ENCODE measurements at regions not wholly inside any gene's neighbourhood (a gene's known extent, or its start where the extent isn't known, plus 50 kb on each side); places are given as distances from the start of the nearest gene placed in this dataset.

DNA sequence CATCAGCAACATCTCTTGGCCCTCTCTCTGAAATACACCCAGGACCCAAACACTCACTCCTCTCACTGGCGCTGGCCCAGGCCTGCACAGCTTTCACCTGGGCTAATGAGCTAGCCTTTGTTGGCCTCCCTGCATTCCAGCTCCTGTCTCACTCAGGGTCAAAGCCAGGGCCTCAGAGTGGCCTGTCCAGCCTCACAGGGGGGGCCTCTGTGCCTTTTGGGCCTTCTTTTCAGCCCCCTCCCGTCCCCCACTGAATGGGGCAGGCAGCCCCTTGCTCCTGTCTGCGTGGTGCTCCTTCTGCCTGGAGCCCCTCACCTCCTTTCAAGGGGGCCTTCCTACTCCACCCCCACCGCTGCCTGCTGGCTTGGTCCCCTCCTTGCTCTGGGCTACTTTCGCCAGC lies 59.0 kb upstream of the PRR23E start:
- H3K4me3 ChIP-seq (ENCODE audit: low read length): no peak overlapping the region
- no peaks in the 10 kb centered on the region for H3K9me3 ChIP-seq (replicated peaks; ENCODE audit: control insufficient read depth, low read depth, low read length)
- peaks cover 56% of the 10 kb centered on the region for H3K27me3 ChIP-seq (ENCODE audit: control insufficient read depth, insufficient read depth, low read length)
- H3K27ac ChIP-seq (ENCODE audit: low read length): no peak overlapping the region
- no peak for DNase-seq
- peaks cover 32% of the 10 kb centered on the region for H3K4me1 ChIP-seq (ENCODE audit: control insufficient read depth, insufficient read depth, low read length)
- no peaks in the 10 kb centered on the region for H3K36me3 ChIP-seq (ENCODE audit: control insufficient read depth, insufficient read depth, low read length)
- WGBS (ENCODE audit: insufficient coverage): 83% methylated on average over 5 of the region's 5 CpGs

DNA sequence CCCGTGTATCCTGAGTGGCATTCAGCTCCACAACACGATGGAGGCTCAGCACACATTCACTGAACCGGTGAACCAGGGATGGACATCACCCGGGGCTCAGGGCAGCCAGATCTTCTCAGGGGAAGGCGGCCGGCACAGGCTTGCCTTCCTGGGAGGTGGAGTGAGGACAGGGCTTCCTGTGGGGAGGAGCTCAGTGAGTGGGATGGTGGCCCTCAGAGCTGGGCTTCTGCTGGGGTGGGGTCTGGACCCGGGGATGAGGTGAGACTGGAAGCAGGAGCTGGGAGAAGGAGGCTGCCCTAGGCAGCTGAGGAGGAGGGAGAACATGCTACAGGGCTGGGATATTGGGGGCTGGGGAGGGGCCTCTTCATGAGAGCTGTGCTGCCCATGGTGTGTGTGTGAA lies 58.5 kb upstream of the PRR23E start:
- 50% methylated on average over 7 of the region's 7 CpGs for WGBS (ENCODE audit: insufficient coverage)
- H3K9me3 ChIP-seq (replicated peaks; ENCODE audit: control insufficient read depth, low read depth, low read length): no peaks in the 10 kb centered on the region
- H3K36me3 ChIP-seq (ENCODE audit: control insufficient read depth, insufficient read depth, low read length): no peaks in the 10 kb centered on the region
- no peak overlapping the region for H3K27ac ChIP-seq (ENCODE audit: low read length)
- H3K4me3 ChIP-seq (ENCODE audit: low read length): no peak overlapping the region
- H3K4me1 ChIP-seq (ENCODE audit: control insufficient read depth, insufficient read depth, low read length): peaks cover 36% of the 10 kb centered on the region
- DNase-seq: no peak
- peaks cover 54% of the 10 kb centered on the region for H3K27me3 ChIP-seq (ENCODE audit: control insufficient read depth, insufficient read depth, low read length)

DNA sequence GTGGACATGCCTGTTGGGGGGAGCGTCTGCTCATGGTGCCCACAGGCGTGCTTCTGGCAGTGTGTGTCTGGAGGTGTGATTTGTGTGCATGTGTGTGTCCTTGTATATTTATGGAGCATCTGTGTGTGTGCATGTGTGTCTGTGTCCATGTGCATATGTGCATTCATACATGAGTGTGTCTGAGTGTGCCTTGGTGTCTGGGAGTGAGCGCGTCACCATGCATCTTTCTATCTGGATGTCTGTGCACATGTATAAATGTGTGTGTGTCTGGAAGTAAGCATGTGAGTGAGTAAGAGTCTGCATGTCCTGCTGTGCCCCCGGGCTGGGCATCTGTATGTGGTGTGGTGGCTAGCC lies 58.1 kb upstream of the PRR23E start:
- 70% methylated on average over 5 of the region's 5 CpGs for WGBS (ENCODE audit: insufficient coverage)
- Histone ChIP-seq H3K4me3 (ENCODE audit: low read length) (peak overlapping the region; percentile 6), H3K4me1 (ENCODE audit: control insufficient read depth, insufficient read depth, low read length) (peaks cover 40% of the 10 kb centered on the region), H3K9me3 (replicated peaks; ENCODE audit: control insufficient read depth, low read depth, low read length) (no peaks in the 10 kb centered on the region), H3K27me3 (ENCODE audit: control insufficient read depth, insufficient read depth, low read length) (peaks cover 53% of the 10 kb centered on the region), H3K36me3 (ENCODE audit: control insufficient read depth, insufficient read depth, low read length) (no peaks in the 10 kb centered on the region), H3K27ac (ENCODE audit: low read length) (no peak overlapping the region)
- no peak for DNase-seq

DNA sequence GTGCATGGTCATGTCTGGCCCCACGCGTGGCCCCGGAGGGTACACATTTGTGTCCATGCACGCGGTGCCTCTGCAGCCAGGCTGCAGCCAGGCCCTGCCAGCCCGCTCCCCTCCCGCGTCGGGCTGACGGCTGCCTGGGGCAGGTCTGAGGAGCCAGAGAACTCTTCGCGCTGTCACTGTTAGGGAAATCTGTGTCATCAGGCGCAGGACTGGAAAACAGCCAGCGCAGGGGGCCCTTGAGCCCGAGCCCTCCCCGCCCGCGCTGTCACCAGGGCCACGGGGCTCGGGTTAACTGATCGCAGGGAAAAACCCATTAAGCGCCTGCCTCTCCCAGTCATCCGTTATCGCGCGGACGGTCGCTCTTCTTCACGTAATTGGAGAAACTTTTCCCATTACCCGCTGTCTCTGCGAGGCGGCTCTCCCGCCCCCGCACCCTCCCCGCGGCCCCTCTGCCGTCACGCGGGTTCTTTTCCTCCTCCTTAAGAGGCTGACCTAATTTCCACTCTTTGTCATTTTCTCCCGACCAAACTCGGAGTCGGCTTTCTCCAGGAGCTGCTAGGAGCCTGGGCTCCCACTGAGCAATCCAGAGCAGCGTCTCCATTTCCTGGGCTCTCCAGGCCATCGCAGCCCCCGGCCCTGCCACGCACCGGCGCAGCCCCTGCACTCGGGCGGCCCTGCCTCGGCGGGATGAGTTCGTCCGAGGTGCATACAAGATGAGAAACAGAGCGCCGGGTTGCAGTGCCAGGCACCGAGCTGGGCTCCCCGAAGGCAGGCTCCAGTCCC lies 57.5 kb upstream of the PRR23E start:
- Histone ChIP-seq H3K4me3 (ENCODE audit: low read length) (peak overlapping the region; percentile 6), H3K4me1 (ENCODE audit: control insufficient read depth, insufficient read depth, low read length) (peaks cover 44% of the 10 kb centered on the region), H3K9me3 (replicated peaks; ENCODE audit: control insufficient read depth, low read depth, low read length) (no peaks in the 10 kb centered on the region), H3K27me3 (ENCODE audit: control insufficient read depth, insufficient read depth, low read length) (peaks cover 53% of the 10 kb centered on the region), H3K27ac (ENCODE audit: low read length) (no peak overlapping the region), H3K36me3 (ENCODE audit: control insufficient read depth, insufficient read depth, low read length) (no peaks in the 10 kb centered on the region)
- WGBS (ENCODE audit: insufficient coverage): 6% methylated on average over 57 of the region's 58 CpGs
- peak; percentile 82 for DNase-seq

DNA sequence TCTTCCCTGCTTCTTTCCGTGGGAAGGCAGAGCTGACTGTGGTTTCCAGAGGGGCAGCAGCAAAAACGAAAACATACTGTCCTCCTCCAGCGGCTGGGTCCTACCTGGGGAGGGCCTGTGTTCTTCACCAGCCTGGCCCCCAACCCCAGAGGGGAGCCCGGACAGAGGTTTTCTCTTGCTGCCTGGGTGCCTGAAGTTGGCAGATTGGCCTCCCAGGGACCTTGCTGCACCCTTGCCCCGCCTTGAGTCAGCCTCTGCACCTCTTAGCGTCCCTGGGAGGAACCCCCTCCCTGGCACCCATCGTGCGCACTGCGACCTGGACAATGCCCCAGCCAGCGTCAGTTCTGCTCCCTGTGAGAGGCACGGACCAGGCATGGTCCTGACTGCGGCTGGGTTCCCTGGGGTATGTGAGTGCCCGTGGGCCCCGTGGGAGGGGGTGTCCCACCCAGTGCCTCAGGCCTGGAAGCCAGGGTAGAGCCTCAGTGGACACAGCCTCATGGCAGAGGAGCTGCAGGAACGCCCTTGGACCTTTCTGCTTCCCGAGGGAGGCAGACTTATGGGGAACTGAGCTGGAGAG lies 56.8 kb upstream of the PRR23E start:
- Histone ChIP-seq H3K4me1 (ENCODE audit: control insufficient read depth, insufficient read depth, low read length) (peaks cover 48% of the 10 kb centered on the region), H3K36me3 (ENCODE audit: control insufficient read depth, insufficient read depth, low read length) (no peaks in the 10 kb centered on the region), H3K4me3 (ENCODE audit: low read length) (no peak overlapping the region), H3K9me3 (replicated peaks; ENCODE audit: control insufficient read depth, low read depth, low read length) (no peaks in the 10 kb centered on the region), H3K27ac (ENCODE audit: low read length) (no peak overlapping the region), H3K27me3 (ENCODE audit: control insufficient read depth, insufficient read depth, low read length) (peaks cover 53% of the 10 kb centered on the region)
- WGBS (ENCODE audit: insufficient coverage): 70% methylated on average over 16 of the region's 16 CpGs
- no peak for DNase-seq

DNA sequence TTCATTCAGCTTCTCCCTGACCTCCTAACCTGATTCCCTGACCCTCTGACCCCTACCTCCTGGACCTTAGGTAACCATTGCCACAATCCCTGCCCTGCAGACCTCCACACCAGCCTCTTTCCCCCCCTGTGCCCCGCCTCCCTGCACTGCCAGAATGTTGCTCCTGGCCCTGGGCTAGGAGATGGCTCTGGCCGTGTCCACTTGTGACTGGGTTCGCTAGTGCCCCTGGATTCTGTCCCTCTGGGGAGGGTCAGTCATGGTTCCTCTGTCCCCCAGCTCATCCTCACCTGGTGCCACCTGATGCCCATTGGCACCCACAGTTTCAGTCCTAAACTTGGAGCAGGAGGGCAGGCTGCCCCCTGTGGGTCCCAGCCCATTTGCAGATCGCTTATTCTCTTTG lies 56.2 kb upstream of the PRR23E start:
- H3K36me3 ChIP-seq (ENCODE audit: control insufficient read depth, insufficient read depth, low read length): no peaks in the 10 kb centered on the region
- WGBS (ENCODE audit: insufficient coverage): 76% methylated on average over 3 of the region's 4 CpGs
- no peak overlapping the region for H3K4me3 ChIP-seq (ENCODE audit: low read length)
- no peaks in the 10 kb centered on the region for H3K9me3 ChIP-seq (replicated peaks; ENCODE audit: control insufficient read depth, low read depth, low read length)
- H3K4me1 ChIP-seq (ENCODE audit: control insufficient read depth, insufficient read depth, low read length): peaks cover 51% of the 10 kb centered on the region
- no peak overlapping the region for H3K27ac ChIP-seq (ENCODE audit: low read length)
- DNase-seq: no peak
- H3K27me3 ChIP-seq (ENCODE audit: control insufficient read depth, insufficient read depth, low read length): peaks cover 49% of the 10 kb centered on the region

DNA sequence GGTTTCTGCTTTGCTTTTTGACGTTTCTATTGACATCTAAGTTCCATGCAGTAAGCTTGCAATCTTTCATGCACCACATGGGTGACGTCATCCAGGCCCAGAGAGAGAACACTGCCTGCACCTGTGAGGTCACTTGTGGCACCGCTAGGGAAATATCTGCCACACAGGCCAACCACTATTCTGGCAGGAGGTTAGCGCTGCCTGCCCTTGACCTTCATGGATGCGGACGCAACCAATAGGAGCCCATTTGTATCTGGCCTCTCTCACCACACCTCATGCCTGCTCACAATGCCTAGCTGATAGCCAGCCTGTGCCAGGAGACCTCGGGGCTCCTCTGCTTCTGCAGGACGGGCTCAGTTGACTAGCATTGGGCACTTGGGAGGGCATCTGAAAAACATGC lies 55.8 kb upstream of the PRR23E start:
- H3K27me3 ChIP-seq (ENCODE audit: control insufficient read depth, insufficient read depth, low read length): peaks cover 45% of the 10 kb centered on the region
- H3K4me3 ChIP-seq (ENCODE audit: low read length): no peak overlapping the region
- H3K9me3 ChIP-seq (replicated peaks; ENCODE audit: control insufficient read depth, low read depth, low read length): no peaks in the 10 kb centered on the region
- H3K4me1 ChIP-seq (ENCODE audit: control insufficient read depth, insufficient read depth, low read length): peaks cover 54% of the 10 kb centered on the region
- H3K27ac ChIP-seq (ENCODE audit: low read length): no peak overlapping the region
- WGBS (ENCODE audit: insufficient coverage): 78% methylated on average over 8 of the region's 8 CpGs
- no peak for DNase-seq
- no peaks in the 10 kb centered on the region for H3K36me3 ChIP-seq (ENCODE audit: control insufficient read depth, insufficient read depth, low read length)

DNA sequence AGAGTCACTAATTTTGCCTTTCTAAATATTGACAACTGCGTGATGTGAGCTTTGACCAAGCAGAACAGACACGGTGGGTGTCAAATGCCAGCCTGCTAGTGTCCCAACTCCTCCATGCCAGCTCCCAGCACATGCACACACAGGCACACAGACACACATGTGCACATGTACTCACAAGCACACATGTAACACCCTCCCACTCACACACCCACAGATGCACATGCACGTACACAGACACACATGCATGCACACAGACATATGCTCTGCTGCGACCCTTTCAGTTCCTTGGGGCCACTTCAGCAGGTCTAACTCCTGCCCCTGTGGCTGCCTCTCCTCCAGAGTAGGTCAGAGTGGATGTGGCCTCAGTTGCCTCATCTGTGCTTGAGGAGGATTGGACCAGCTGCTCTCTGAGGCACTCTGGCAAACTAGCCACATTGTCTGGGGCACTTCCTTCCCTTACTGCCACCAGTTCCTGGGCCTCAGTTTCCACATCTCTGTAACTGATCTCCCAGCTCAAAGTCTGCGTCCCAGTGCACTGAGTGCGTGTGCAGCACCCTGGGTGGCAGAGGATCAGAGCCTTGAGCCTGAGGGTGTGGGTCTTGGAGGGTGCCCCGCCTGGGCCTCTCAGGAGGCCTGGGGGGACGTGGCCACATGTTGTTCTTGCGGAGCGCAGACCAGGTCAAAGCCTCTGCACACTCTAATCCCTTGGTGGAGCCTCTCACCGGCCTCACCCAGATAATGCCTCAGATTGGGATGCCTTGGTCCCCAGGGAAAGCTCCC lies 55.0 kb upstream of the PRR23E start:
- Histone ChIP-seq H3K36me3 (ENCODE audit: control insufficient read depth, insufficient read depth, low read length) (no peaks in the 10 kb centered on the region), H3K4me1 (ENCODE audit: control insufficient read depth, insufficient read depth, low read length) (peaks cover 55% of the 10 kb centered on the region), H3K4me3 (ENCODE audit: low read length) (no peak overlapping the region), H3K9me3 (replicated peaks; ENCODE audit: control insufficient read depth, low read depth, low read length) (no peaks in the 10 kb centered on the region), H3K27ac (ENCODE audit: low read length) (peak overlapping the region; percentile 80), H3K27me3 (ENCODE audit: control insufficient read depth, insufficient read depth, low read length) (peaks cover 37% of the 10 kb centered on the region)
- no peak for DNase-seq
- WGBS (ENCODE audit: insufficient coverage): 77% methylated on average over 3 of the region's 11 CpGs

DNA sequence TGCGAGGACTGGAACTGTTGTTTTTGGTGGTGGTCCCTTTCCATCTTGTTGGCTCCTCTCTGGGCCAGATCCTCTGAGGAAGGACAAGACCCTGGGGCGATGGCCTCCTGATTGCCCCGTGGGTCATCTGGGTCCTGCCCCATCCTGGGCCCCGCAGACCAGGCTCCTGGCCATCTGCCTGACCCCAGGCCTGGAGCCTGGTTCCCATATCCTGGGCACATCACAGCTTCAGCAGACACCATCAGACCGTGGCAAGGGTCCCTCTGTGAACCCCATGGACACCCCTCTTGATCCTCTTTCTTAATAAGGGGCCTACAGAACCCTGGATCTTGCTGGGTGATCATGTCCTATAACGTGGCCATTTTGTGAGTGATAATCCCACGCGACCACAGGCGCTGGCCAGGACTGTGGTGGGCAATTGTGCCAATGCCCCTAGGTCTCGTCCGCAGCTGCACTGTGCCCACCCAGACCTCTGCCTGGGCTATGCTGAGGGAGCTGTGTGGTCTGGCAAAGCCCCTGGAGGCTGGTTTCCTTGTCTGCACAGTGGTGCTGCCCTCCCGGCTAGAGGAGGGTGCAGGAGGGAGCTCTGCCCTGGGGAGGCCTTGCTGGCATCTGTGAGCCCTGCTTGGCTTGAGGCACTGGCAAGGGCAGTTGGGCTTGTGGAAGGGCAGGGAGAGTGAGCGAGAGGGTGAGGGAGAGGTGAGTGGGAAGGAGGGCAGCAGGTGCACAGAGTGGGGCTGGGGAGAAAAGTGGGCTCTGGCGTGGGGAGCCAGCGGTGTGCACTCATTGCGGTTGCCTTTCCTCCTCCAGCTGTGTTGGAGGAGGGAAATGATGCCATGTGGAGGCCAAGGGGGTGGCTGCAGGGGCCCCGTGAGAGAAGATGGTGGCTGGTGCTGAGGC lies 53.1 kb upstream of the PRR23E start:
- H3K4me3 ChIP-seq (ENCODE audit: low read length): no peak overlapping the region
- H3K27ac ChIP-seq (ENCODE audit: low read length): no peak overlapping the region
- H3K9me3 ChIP-seq (replicated peaks; ENCODE audit: control insufficient read depth, low read depth, low read length): no peaks in the 10 kb centered on the region
- no peaks in the 10 kb centered on the region for H3K36me3 ChIP-seq (ENCODE audit: control insufficient read depth, insufficient read depth, low read length)
- no peak for DNase-seq
- 84% methylated on average over 16 of the region's 17 CpGs for WGBS (ENCODE audit: insufficient coverage)
- peaks cover 20% of the 10 kb centered on the region for H3K27me3 ChIP-seq (ENCODE audit: control insufficient read depth, insufficient read depth, low read length)
- peaks cover 47% of the 10 kb centered on the region for H3K4me1 ChIP-seq (ENCODE audit: control insufficient read depth, insufficient read depth, low read length)

All from muscle of leg (tissue), 3 donors.